Caco-2 (cell line): ENCODE measurements at regions not wholly inside any gene's neighbourhood (a gene's known extent, or its start where the extent isn't known, plus 50 kb on each side); places are given as distances from the start of the nearest gene placed in this dataset.

ENCODE experiments used
- BruUV-seq: library from RNA; stranded (reverse); fragments of 400-500 nt; replicated peaks from 2 replicates; lab custom pipeline; 2021; lab: Mats Ljungman, UMichigan
- CTCF ChIA-PET: fragments of 300-600 bp; sonication (Branson Sonifier 250); formaldehyde crosslinking; loops from one replicate; lab custom pipeline; 2022; ENCODE audit warnings: antibody characterized with exemption; lab: Charles Lee
- POLR2A ChIA-PET: fragments of 300-600 bp; sonication (Branson Sonifier 250); formaldehyde crosslinking; loops from one replicate; lab custom pipeline; 2022; ENCODE audit warnings: antibody characterized with exemption; lab: Charles Lee
- DNase-seq, 2 experiments: peaks; one replicate each; pipeline versions ENCODE4 v3.0.0 to v3.0.0-alpha.2; 2020 to 2022
- H3K27me3 ChIP-seq: replicated peaks from 2 replicates; pipeline ENCODE4 v1.6.0; 2011; ENCODE audit warnings: low read length; ENCODE audit not compliant: control insufficient read depth, insufficient read depth
- H3K36me3 ChIP-seq: 2 replicates; pipeline ENCODE4 v1.5.1; 2011; ENCODE audit warnings: low read length; ENCODE audit not compliant: control insufficient read depth, insufficient read depth
- H3K4me1 ChIP-seq: fragments of 250-450 bp; sonication (Bioruptor Pico); 2 replicates; pipeline ENCODE4 v1.5.1; 2020; ENCODE audit warnings: mild to moderate bottlenecking
- H3K4me3 ChIP-seq: 2 replicates; pipeline ENCODE4 v1.5.1; 2011; ENCODE audit warnings: low read depth, mild to moderate bottlenecking, control low read depth, low read length
- H3K9me3 ChIP-seq: fragments of 250-450 bp; sonication (Bioruptor Pico); 2 replicates; pipeline ENCODE4 v1.5.1; 2020; ENCODE audit warnings: mild to moderate bottlenecking, moderate library complexity
- H3K27ac Mint-ChIP-seq: one replicate; pipeline ENCODE4 v1.8.0; 2022; ENCODE audit warnings: mixed read lengths; ENCODE audit not compliant: unreplicated experiment
- H3K27me3 Mint-ChIP-seq: one replicate; pipeline ENCODE4 v1.8.0; 2022; ENCODE audit warnings: mixed read lengths; ENCODE audit not compliant: insufficient read depth, unreplicated experiment
- H3K36me3 Mint-ChIP-seq: one replicate; pipeline ENCODE4 v1.8.0; 2022; ENCODE audit warnings: mild to moderate bottlenecking, mixed read lengths; ENCODE audit not compliant: insufficient read depth, unreplicated experiment
- H3K4me1 Mint-ChIP-seq: one replicate; pipeline ENCODE4 v1.8.0; 2022; ENCODE audit warnings: low read depth, mixed read lengths; ENCODE audit not compliant: unreplicated experiment
- H3K4me3 Mint-ChIP-seq: one replicate; pipeline ENCODE4 v1.8.0; 2022; ENCODE audit warnings: mild to moderate bottlenecking, moderate library complexity, mixed read lengths; ENCODE audit not compliant: unreplicated experiment
- H3K9me3 Mint-ChIP-seq: one replicate; pipeline ENCODE4 v1.8.0; 2022; ENCODE audit warnings: mixed read lengths; ENCODE audit not compliant: unreplicated experiment
- CTCF ChIP-seq, 2 experiments: fragments of 200-600 bp in 1 of 2; IDR thresholded peaks; 1 replicate in 1 of 2; 2 replicates in 1 of 2; pipeline versions ENCODE4 v1.5.1 to v1.8.0; 2011 to 2022; ENCODE audit warnings: antibody characterized with exemption in 1 of 2, control low read depth in 1 of 2, inconsistent platforms in 1 of 2, low read depth in 1 of 2, low read length in 1 of 2, mild to moderate bottlenecking in 1 of 2, moderate library complexity in 1 of 2; ENCODE audit not compliant: insufficient read depth in 1 of 2, severe bottlenecking in 1 of 2, unreplicated experiment in 1 of 2
- intact Hi-C: fragments of 100-400 bp; cut with micrococcal nuclease; formaldehyde crosslinking; loops from one replicate; pipeline ENCODE4 v1.10.0; 2022; ENCODE audit not compliant: unreplicated experiment

DNA sequence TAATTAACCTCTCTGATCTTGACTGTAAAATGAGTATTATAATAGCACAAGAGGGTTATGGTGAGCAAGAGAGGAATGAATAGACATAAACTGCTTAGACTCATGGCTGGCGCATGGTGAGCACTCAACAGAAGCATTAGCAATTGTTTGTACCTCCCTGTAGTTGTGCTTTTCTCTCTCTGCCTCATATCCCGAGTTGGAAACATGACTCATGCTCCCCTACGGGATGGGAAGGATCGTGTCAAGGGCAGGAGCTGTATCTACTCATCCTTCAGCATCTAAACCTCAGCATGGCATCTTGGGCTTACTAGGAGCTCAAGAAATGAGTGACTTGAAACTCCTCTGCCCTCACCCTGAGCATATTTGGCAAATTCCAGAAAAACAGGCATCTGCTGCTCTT, 299.6 kb downstream of the MAP2K4 start:
- Mint-ChIP-seq H3K4me3 (no peak overlapping the region), H3K27ac (no peak overlapping the region), H3K4me1 (no peaks in the 10 kb centered on the region), H3K36me3 (no peaks in the 10 kb centered on the region), H3K9me3 (no peaks in the 10 kb centered on the region), H3K27me3 (no peaks in the 10 kb centered on the region)
- Histone ChIP-seq H3K4me1 (no peaks in the 10 kb centered on the region), H3K4me3 (no peak overlapping the region), H3K36me3 (no peaks in the 10 kb centered on the region), H3K9me3 (no peaks in the 10 kb centered on the region), H3K27me3 (no peaks in the 10 kb centered on the region)
- intact Hi-C loops, result no loop called here
- ChIA-PET CTCF (no interaction called here), POLR2A (no interaction called here)
- TF ChIP-seq CTCF (IDR thresholded peaks at IDR 0.05; ENCODE audit: insufficient read depth in 1 of 2, low read depth in 1 of 2, low read length in 1 of 2, severe bottlenecking in 1 of 2, unreplicated experiment in 1 of 2), result no peak
- BruUV-seq, result no TSS peak
- no peak for DNase-seq

- no peaks in the 10 kb centered on the region for H3K36me3 Mint-ChIP-seq
- peaks cover 22% of the 10 kb centered on the region for H3K9me3 Mint-ChIP-seq
- Histone ChIP-seq H3K4me1 (no peaks in the 10 kb centered on the region), H3K27me3 (no peaks in the 10 kb centered on the region), H3K9me3 (no peaks in the 10 kb centered on the region), H3K36me3 (no peaks in the 10 kb centered on the region), H3K4me3 (no peak overlapping the region)
- H3K27me3 Mint-ChIP-seq, result no peaks in the 10 kb centered on the region
- CTCF ChIA-PET, result no interaction called here
- TF ChIP-seq CTCF (IDR thresholded peaks at IDR 0.05; ENCODE audit: insufficient read depth in 1 of 2, low read depth in 1 of 2, low read length in 1 of 2, severe bottlenecking in 1 of 2, unreplicated experiment in 1 of 2), result no peak
- DNase-seq, result no peak
- POLR2A ChIA-PET, result no interaction called here
- H3K27ac Mint-ChIP-seq, result no peak overlapping the region
- intact Hi-C loops, result no loop called here
- H3K4me1 Mint-ChIP-seq, result no peaks in the 10 kb centered on the region
- BruUV-seq, result no TSS peak
- no peak overlapping the region for H3K4me3 Mint-ChIP-seq
These were observed 307.5 kb downstream of the MAP2K4 start for GRCh38 chr17:12328204-12328603.

DNA sequence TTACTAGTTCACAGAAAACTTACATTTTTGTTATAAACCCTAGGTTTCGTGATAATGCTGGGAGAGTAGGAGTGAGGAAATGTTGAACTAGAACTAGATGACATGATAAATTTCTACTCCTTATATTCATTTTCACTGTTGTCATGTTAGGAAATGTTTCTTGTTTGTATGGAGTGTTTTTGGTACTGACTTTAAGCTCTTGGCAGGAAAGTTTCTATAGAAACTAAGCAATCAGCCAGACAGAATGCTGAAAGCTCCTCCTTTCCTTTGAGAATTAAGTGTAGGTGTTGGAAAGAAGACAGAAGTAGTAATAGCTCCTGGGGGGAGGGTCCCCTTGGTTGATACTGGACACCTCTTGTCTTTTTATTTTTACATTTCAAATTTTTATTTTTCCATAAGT, 309.8 kb downstream of the MAP2K4 start:
- H3K27me3 Mint-ChIP-seq, result no peaks in the 10 kb centered on the region
- no peak overlapping the region for H3K4me3 ChIP-seq
- no peak for DNase-seq
- POLR2A ChIA-PET, result no interaction called here
- H3K4me1 ChIP-seq, result no peaks in the 10 kb centered on the region
- TF ChIP-seq CTCF (IDR thresholded peaks at IDR 0.05; ENCODE audit: insufficient read depth in 1 of 2, low read depth in 1 of 2, low read length in 1 of 2, severe bottlenecking in 1 of 2, unreplicated experiment in 1 of 2), result no peak
- no peaks in the 10 kb centered on the region for H3K27me3 ChIP-seq
- peaks cover 22% of the 10 kb centered on the region for H3K9me3 Mint-ChIP-seq
- H3K36me3 ChIP-seq, result no peaks in the 10 kb centered on the region
- CTCF ChIA-PET, result no interaction called here
- H3K36me3 Mint-ChIP-seq, result no peaks in the 10 kb centered on the region
- no peak overlapping the region for H3K4me3 Mint-ChIP-seq
- no peak overlapping the region for H3K27ac Mint-ChIP-seq
- H3K4me1 Mint-ChIP-seq, result no peaks in the 10 kb centered on the region
- H3K9me3 ChIP-seq, result no peaks in the 10 kb centered on the region
- no TSS peak for BruUV-seq
- intact Hi-C loops, result loop anchor here (10.0 kb wide), 1 partner anchor 434 kb away; no protein-coding TSS in a partner anchor
